H1 (cell line): ENCODE measurements at regions not wholly inside any gene's neighbourhood (a gene's known extent, or its start where the extent isn't known, plus 50 kb on each side); places are given as distances from the start of the nearest gene placed in this dataset.

Experiments used
- CHD7 ChIP-seq: fragments of 300-600 bp; sonication (generic); IDR thresholded peaks from 2 replicates; pipeline ENCODE4 v1.7.1; 2012; ENCODE audit warnings: low read length, moderate library complexity, mild to moderate bottlenecking, inconsistent platforms; ENCODE audit not compliant: insufficient replicate concordance
- SIRT6 ChIP-seq: IDR thresholded peaks from one replicate; pipeline ENCODE4 v1.7.1; 2012; ENCODE audit warnings: low read length, inconsistent platforms

- no peak for TF ChIP-seq CHD7
- TF ChIP-seq SIRT6, result no peak
These were observed 206.9 kb upstream of the SIX2 start (continued) for GRCh38 chr2:45216118-45216517.
